Adrenal gland (tissue), 5 donors: ENCODE measurements at regions not wholly inside any gene's neighbourhood (a gene's known extent, or its start where the extent isn't known, plus 50 kb on each side); places are given as distances from the start of the nearest gene placed in this dataset.

Experiments used
- CTCF ChIP-seq, 6 experiments: fragments of 450-650 bp in 4 of 6; fragments of 200-600 bp in 2 of 6; sonication (generic) in 1 of 6; IDR thresholded peaks; 1 replicate in 5 of 6; 2 replicates in 1 of 6; pipeline versions ENCODE4 v1.5.1 to v1.8.0; 2016 to 2021; ENCODE audit warnings: antibody characterized with exemption in 6 of 6, mild to moderate bottlenecking in 2 of 6, moderate library complexity in 1 of 6
- POLR2A ChIP-seq, 2 donors: fragments of 450-650 bp; IDR thresholded peaks; one replicate each; pipeline ENCODE4 v1.6.1; 2017; ENCODE audit warnings: antibody characterized with exemption in 2 of 2, mild to moderate bottlenecking in 2 of 2, moderate library complexity in 1 of 2
- donor health status: DM: no; HTN: no; CAD: no.

- no peak for TF ChIP-seq CTCF (IDR thresholded peaks at IDR 0.05)
- TF ChIP-seq POLR2A (IDR thresholded peaks at IDR 0.05): no peak
These were observed 159.2 kb downstream of the SIPA1L2 start for GRCh38 chr1:232470711-232471110.
